Activated naive CD4-positive, alpha-beta T cell treated with anti-CD3 and anti-CD28 coated beads, Interleukin-2, amount 50 U/mL, for 24 hours (primary cell): ENCODE measurements at regions not wholly inside any gene's neighbourhood (a gene's known extent, or its start where the extent isn't known, plus 50 kb on each side); places are given as distances from the start of the nearest gene placed in this dataset.

ENCODE experiments used
- H3K27ac Mint-ChIP-seq: one replicate; pipeline ENCODE4 v1.8.0; 2021; ENCODE audit warnings: mild to moderate bottlenecking, mixed read lengths
- H3K27me3 Mint-ChIP-seq: one replicate; pipeline ENCODE4 v1.8.0; 2021; ENCODE audit warnings: mixed read lengths
- H3K36me3 Mint-ChIP-seq: one replicate; pipeline ENCODE4 v1.8.0; 2021; ENCODE audit warnings: mixed read lengths
- H3K4me1 Mint-ChIP-seq: one replicate; pipeline ENCODE4 v1.8.0; 2021; ENCODE audit warnings: mixed read lengths
- H3K4me3 Mint-ChIP-seq: one replicate; pipeline ENCODE4 v1.8.0; 2021; ENCODE audit warnings: mild to moderate bottlenecking, mixed read lengths
- H3K9me3 Mint-ChIP-seq: one replicate; pipeline ENCODE4 v1.8.0; 2021; ENCODE audit warnings: mixed read lengths

GRCh38 chr5:42924686-42925085 lies 113.0 kb upstream of the SELENOP start:
- Mint-ChIP-seq H3K4me1 (no peaks in the 10 kb centered on the region), H3K4me3 (no peak overlapping the region), H3K9me3 (no peaks in the 10 kb centered on the region), H3K27ac (no peak overlapping the region), H3K36me3 (no peaks in the 10 kb centered on the region), H3K27me3 (no peaks in the 10 kb centered on the region)

- no peaks in the 10 kb centered on the region for H3K27me3 Mint-ChIP-seq
- no peak overlapping the region for H3K27ac Mint-ChIP-seq
- no peaks in the 10 kb centered on the region for H3K36me3 Mint-ChIP-seq
- no peak overlapping the region for H3K4me3 Mint-ChIP-seq
- H3K9me3 Mint-ChIP-seq: no peaks in the 10 kb centered on the region
- H3K4me1 Mint-ChIP-seq: no peaks in the 10 kb centered on the region
Measured at GRCh38 chr5:42924226-42924625, 112.5 kb upstream of the SELENOP start.

GRCh38 chr5:42923710-42924109 lies 112.0 kb upstream of the SELENOP start:
- Mint-ChIP-seq H3K4me3 (no peak overlapping the region), H3K27ac (no peak overlapping the region), H3K9me3 (no peaks in the 10 kb centered on the region), H3K27me3 (no peaks in the 10 kb centered on the region), H3K4me1 (no peaks in the 10 kb centered on the region), H3K36me3 (no peaks in the 10 kb centered on the region)

GRCh38 chr5:42919600-42919999 lies 107.9 kb upstream of the SELENOP start:
- Mint-ChIP-seq H3K9me3 (no peaks in the 10 kb centered on the region), H3K27me3 (no peaks in the 10 kb centered on the region), H3K4me3 (no peak overlapping the region), H3K4me1 (no peaks in the 10 kb centered on the region), H3K36me3 (no peaks in the 10 kb centered on the region), H3K27ac (no peak overlapping the region)

- Mint-ChIP-seq H3K9me3 (no peaks in the 10 kb centered on the region), H3K27me3 (no peaks in the 10 kb centered on the region)
Measured at GRCh38 chr5:42915306-42915866, 103.7 kb upstream of the SELENOP start.

GRCh38 chr5:42912184-42912798 lies 100.6 kb upstream of the SELENOP start:
- H3K4me1 Mint-ChIP-seq: peaks cover 14% of the 10 kb centered on the region
- H3K27ac Mint-ChIP-seq: no peak overlapping the region
- no peaks in the 10 kb centered on the region for H3K36me3 Mint-ChIP-seq
- H3K27me3 Mint-ChIP-seq: no peaks in the 10 kb centered on the region
- H3K4me3 Mint-ChIP-seq: no peak overlapping the region
- no peaks in the 10 kb centered on the region for H3K9me3 Mint-ChIP-seq

More at GRCh38 chr5:42915306-42915866, 103.7 kb upstream of the SELENOP start:
- no peak overlapping the region for H3K4me3 Mint-ChIP-seq
- no peak overlapping the region for H3K27ac Mint-ChIP-seq
- no peaks in the 10 kb centered on the region for H3K36me3 Mint-ChIP-seq
- peaks cover 3% of the 10 kb centered on the region for H3K4me1 Mint-ChIP-seq

GRCh38 chr5:42908509-42909488 lies 97.1 kb upstream of the SELENOP start:
- H3K4me3 Mint-ChIP-seq: peak overlapping the region; percentile 96
- H3K9me3 Mint-ChIP-seq: no peaks in the 10 kb centered on the region
- peak overlapping the region; percentile 88 for H3K27ac Mint-ChIP-seq
- no peaks in the 10 kb centered on the region for H3K27me3 Mint-ChIP-seq
- peaks cover 14% of the 10 kb centered on the region for H3K4me1 Mint-ChIP-seq
- H3K36me3 Mint-ChIP-seq: no peaks in the 10 kb centered on the region

- no peaks in the 10 kb centered on the region for H3K9me3 Mint-ChIP-seq
- peak overlapping the region; percentile 96 for H3K4me3 Mint-ChIP-seq
- H3K27ac Mint-ChIP-seq: no peak overlapping the region
- peaks cover 14% of the 10 kb centered on the region for H3K4me1 Mint-ChIP-seq
- no peaks in the 10 kb centered on the region for H3K36me3 Mint-ChIP-seq
- H3K27me3 Mint-ChIP-seq: no peaks in the 10 kb centered on the region
Measured at GRCh38 chr5:42908086-42908485, 96.4 kb upstream of the SELENOP start.

GRCh38 chr5:42905827-42906226 lies 94.1 kb upstream of the SELENOP start:
- no peak overlapping the region for H3K4me3 Mint-ChIP-seq
- H3K27me3 Mint-ChIP-seq: no peaks in the 10 kb centered on the region
- no peaks in the 10 kb centered on the region for H3K9me3 Mint-ChIP-seq
- no peaks in the 10 kb centered on the region for H3K36me3 Mint-ChIP-seq
- no peak overlapping the region for H3K27ac Mint-ChIP-seq
- peaks cover 11% of the 10 kb centered on the region for H3K4me1 Mint-ChIP-seq

GRCh38 chr5:42900734-42901133 lies 89.0 kb upstream of the SELENOP start:
- H3K4me1 Mint-ChIP-seq: no peaks in the 10 kb centered on the region
- H3K27me3 Mint-ChIP-seq: peaks cover 2% of the 10 kb centered on the region
- no peak overlapping the region for H3K27ac Mint-ChIP-seq
- no peak overlapping the region for H3K4me3 Mint-ChIP-seq
- H3K9me3 Mint-ChIP-seq: no peaks in the 10 kb centered on the region
- no peaks in the 10 kb centered on the region for H3K36me3 Mint-ChIP-seq

GRCh38 chr5:42898760-42899159 lies 87.1 kb upstream of the SELENOP start:
- H3K9me3 Mint-ChIP-seq: no peaks in the 10 kb centered on the region
- H3K4me1 Mint-ChIP-seq: no peaks in the 10 kb centered on the region
- no peak overlapping the region for H3K4me3 Mint-ChIP-seq
- H3K36me3 Mint-ChIP-seq: no peaks in the 10 kb centered on the region
- no peak overlapping the region for H3K27ac Mint-ChIP-seq
- H3K27me3 Mint-ChIP-seq: peaks cover 2% of the 10 kb centered on the region

GRCh38 chr5:42896523-42896922 lies 84.8 kb upstream of the SELENOP start:
- no peaks in the 10 kb centered on the region for H3K4me1 Mint-ChIP-seq
- no peaks in the 10 kb centered on the region for H3K9me3 Mint-ChIP-seq
- no peak overlapping the region for H3K27ac Mint-ChIP-seq
- peaks cover 2% of the 10 kb centered on the region for H3K27me3 Mint-ChIP-seq
- H3K36me3 Mint-ChIP-seq: no peaks in the 10 kb centered on the region
- H3K4me3 Mint-ChIP-seq: no peak overlapping the region

- H3K27ac Mint-ChIP-seq: no peak overlapping the region
Measured at GRCh38 chr5:42894057-42894456, 82.4 kb upstream of the SELENOP start.

GRCh38 chr5:42889311-42889933 lies 77.7 kb upstream of the SELENOP start:
- no peak overlapping the region for H3K27ac Mint-ChIP-seq
- H3K27me3 Mint-ChIP-seq: no peaks in the 10 kb centered on the region
- H3K36me3 Mint-ChIP-seq: no peaks in the 10 kb centered on the region
- no peaks in the 10 kb centered on the region for H3K4me1 Mint-ChIP-seq
- no peak overlapping the region for H3K4me3 Mint-ChIP-seq
- H3K9me3 Mint-ChIP-seq: no peaks in the 10 kb centered on the region

More at GRCh38 chr5:42894057-42894456, 82.4 kb upstream of the SELENOP start:
- Mint-ChIP-seq H3K4me1 (no peaks in the 10 kb centered on the region), H3K4me3 (no peak overlapping the region), H3K36me3 (no peaks in the 10 kb centered on the region), H3K9me3 (no peaks in the 10 kb centered on the region), H3K27me3 (peaks cover 2% of the 10 kb centered on the region)

- no peaks in the 10 kb centered on the region for H3K9me3 Mint-ChIP-seq
- H3K4me1 Mint-ChIP-seq: no peaks in the 10 kb centered on the region
- H3K27me3 Mint-ChIP-seq: no peaks in the 10 kb centered on the region
- no peak overlapping the region for H3K4me3 Mint-ChIP-seq
- H3K27ac Mint-ChIP-seq: no peak overlapping the region
- H3K36me3 Mint-ChIP-seq: no peaks in the 10 kb centered on the region
Measured at GRCh38 chr5:42888771-42889170, 77.1 kb upstream of the SELENOP start.
